ENCODE measurements at regions not wholly inside any gene's neighbourhood (a gene's known extent, or its start where the extent isn't known, plus 50 kb on each side); places are given as distances from the start of the nearest gene placed in this dataset.

GRCh38 chr11:97854877-97855276 is 1165.9 kb upstream of the CNTN5 start:
- Histone ChIP-seq H3K9me3 (ENCODE audit: low read length) (no peaks in the 10 kb centered on the region), H3K4me2 (ENCODE audit: low read length) (peak overlapping the region; percentile 19; the same call in 1 of the 2 replicates), H4K20me1 (ENCODE audit: low read length) (no peaks in the 10 kb centered on the region), H2AFZ (ENCODE audit: low read length) (peak overlapping the region; percentile 22; the same call in 1 of the 2 replicates), H3K27ac (ENCODE audit: low read length) (no peak overlapping the region), H3K36me3 (ENCODE audit: low read depth, low read length) (no peaks in the 10 kb centered on the region), H3K9me2 (replicated peaks; ENCODE audit: low read length) (no peaks in the 10 kb centered on the region), H3K4me3 (ENCODE audit: low read length) (no peak overlapping the region), H3K27me3 (ENCODE audit: low read length) (no peaks in the 10 kb centered on the region), H3F3A (ENCODE audit: low read length, unreplicated experiment) (no peaks in the 10 kb centered on the region), H3K9ac (ENCODE audit: low read length) (no peak overlapping the region), H3K79me2 (ENCODE audit: low read length) (no peaks in the 10 kb centered on the region), H3K4me1 (ENCODE audit: insufficient read depth, low read length) (no peaks in the 10 kb centered on the region)
- no peak for TF ChIP-seq CTCF (conservative IDR thresholded peaks at IDR 0.05; ENCODE audit: low read depth, low read length)
- no peak for TF ChIP-seq EZH2phosphoT487 (IDR thresholded peaks at IDR 0.05; ENCODE audit: borderline replicate concordance, low read length)
- no peak for TF ChIP-seq EZH2 (IDR thresholded peaks at IDR 0.05; ENCODE audit: low read length, unreplicated experiment)
- BruUV-seq (replicated peaks): no TSS peak
- no peak for ATAC-seq
- intact Hi-C loops (cut with micrococcal nuclease): no loop called here
- ChIA-PET POLR2A (ENCODE audit: unreplicated experiment) (no interaction called here), CTCF (no interaction called here)
- no peak for DNase-seq

DNA sequence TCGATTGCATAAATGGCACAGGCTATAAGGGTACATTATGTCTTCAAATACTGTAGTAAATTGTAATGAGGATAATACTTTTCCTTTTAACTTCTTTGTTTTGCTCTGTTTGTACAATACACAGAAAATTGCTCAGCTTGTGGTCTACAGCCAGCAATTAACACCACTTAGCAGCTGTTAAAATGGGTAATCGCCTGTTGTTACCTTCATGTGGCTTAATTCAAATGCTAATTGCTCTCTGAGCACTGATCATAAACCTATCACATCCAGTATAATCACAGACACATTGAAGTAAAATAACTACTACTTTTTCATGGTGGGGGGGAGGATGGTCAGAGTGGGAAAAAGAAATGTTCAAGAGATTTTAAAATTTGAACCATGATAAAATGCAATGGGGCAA is 1164.1 kb upstream of the CNTN5 start:
- Histone ChIP-seq H3K27ac (ENCODE audit: low read length) (no peak overlapping the region), H3K79me2 (ENCODE audit: low read length) (no peaks in the 10 kb centered on the region), H3K9me3 (ENCODE audit: low read length) (peaks cover 9% of the 10 kb centered on the region; the same call in 1 of the 2 replicates), H3K36me3 (ENCODE audit: low read depth, low read length) (no peaks in the 10 kb centered on the region), H3K4me3 (ENCODE audit: low read length) (no peak overlapping the region), H3F3A (ENCODE audit: low read length, unreplicated experiment) (no peaks in the 10 kb centered on the region), H4K20me1 (ENCODE audit: low read length) (no peaks in the 10 kb centered on the region), H3K9ac (ENCODE audit: low read length) (no peak overlapping the region), H3K4me2 (ENCODE audit: low read length) (no peak overlapping the region), H3K4me1 (ENCODE audit: insufficient read depth, low read length) (no peaks in the 10 kb centered on the region), H3K27me3 (ENCODE audit: low read length) (no peaks in the 10 kb centered on the region), H2AFZ (ENCODE audit: low read length) (no peak overlapping the region), H3K9me2 (replicated peaks; ENCODE audit: low read length) (no peaks in the 10 kb centered on the region)
- ATAC-seq (no peak), DNase-seq (no peak)
- TF ChIP-seq EZH2phosphoT487 (IDR thresholded peaks at IDR 0.05; ENCODE audit: borderline replicate concordance, low read length) (no peak), EZH2 (IDR thresholded peaks at IDR 0.05; ENCODE audit: low read length, unreplicated experiment) (no peak), CTCF (conservative IDR thresholded peaks at IDR 0.05; ENCODE audit: low read depth, low read length) (no peak)
- intact Hi-C loops (cut with micrococcal nuclease): no loop called here
- no TSS peak for BruUV-seq (replicated peaks)
- ChIA-PET POLR2A (ENCODE audit: unreplicated experiment) (no interaction called here), CTCF (no interaction called here)

DNA sequence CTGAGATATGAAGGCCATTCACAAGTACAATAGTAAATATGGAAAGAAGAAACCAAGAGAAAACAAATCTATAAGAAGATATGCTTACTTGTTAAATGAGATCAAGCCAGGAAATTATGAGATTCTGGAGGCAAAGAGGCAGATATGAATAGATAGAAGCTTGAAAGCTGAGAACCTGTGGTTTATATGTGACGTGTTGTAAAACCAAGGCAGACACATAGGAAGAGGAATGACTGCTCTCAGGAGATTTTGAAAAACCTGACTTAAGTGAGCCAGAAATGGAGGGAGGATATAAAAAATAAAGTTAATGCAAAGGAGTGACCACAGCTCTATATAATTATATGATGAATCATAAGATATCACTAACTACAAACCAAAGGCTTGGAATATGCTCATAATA is 1160.5 kb upstream of the CNTN5 start:
- intact Hi-C loops (cut with micrococcal nuclease): no loop called here
- Histone ChIP-seq H2AFZ (ENCODE audit: low read length) (no peak overlapping the region), H3K79me2 (ENCODE audit: low read length) (no peaks in the 10 kb centered on the region), H4K20me1 (ENCODE audit: low read length) (no peaks in the 10 kb centered on the region), H3F3A (ENCODE audit: low read length, unreplicated experiment) (no peaks in the 10 kb centered on the region), H3K27me3 (ENCODE audit: low read length) (no peaks in the 10 kb centered on the region), H3K4me1 (ENCODE audit: insufficient read depth, low read length) (no peaks in the 10 kb centered on the region), H3K9ac (ENCODE audit: low read length) (no peak overlapping the region), H3K4me2 (ENCODE audit: low read length) (no peak overlapping the region), H3K36me3 (ENCODE audit: low read depth, low read length) (no peaks in the 10 kb centered on the region), H3K9me2 (replicated peaks; ENCODE audit: low read length) (no peaks in the 10 kb centered on the region), H3K9me3 (ENCODE audit: low read length) (peaks cover 29% of the 10 kb centered on the region; the same call in 1 of the 2 replicates), H3K4me3 (ENCODE audit: low read length) (no peak overlapping the region), H3K27ac (ENCODE audit: low read length) (no peak overlapping the region)
- ChIA-PET CTCF (no interaction called here), POLR2A (ENCODE audit: unreplicated experiment) (no interaction called here)
- no peak for DNase-seq
- TF ChIP-seq CTCF (conservative IDR thresholded peaks at IDR 0.05; ENCODE audit: low read depth, low read length): no peak
- TF ChIP-seq EZH2 (IDR thresholded peaks at IDR 0.05; ENCODE audit: low read length, unreplicated experiment): no peak
- no peak for TF ChIP-seq EZH2phosphoT487 (IDR thresholded peaks at IDR 0.05; ENCODE audit: borderline replicate concordance, low read length)
- BruUV-seq (replicated peaks): no TSS peak
- no peak for ATAC-seq
